Parathyroid adenoma (tissue), 2 donors: ENCODE measurements at regions not wholly inside any gene's neighbourhood (a gene's known extent, or its start where the extent isn't known, plus 50 kb on each side); places are given as distances from the start of the nearest gene placed in this dataset.

ENCODE experiments used
- H2AFZ ChIP-seq: fragments of 300-600 bp; sonication (generic); one replicate; pipeline ENCODE4 v1.7.0; 2017; ENCODE audit warnings: antibody characterized with exemption, mild to moderate bottlenecking
- H3K27ac ChIP-seq: fragments of 300-600 bp; sonication (generic); one replicate; pipeline ENCODE4 v1.7.0; 2017
- H3K27me3 ChIP-seq: fragments of 300-600 bp; sonication (generic); one replicate; pipeline ENCODE4 v1.7.0; 2017; ENCODE audit warnings: low read length; ENCODE audit not compliant: control insufficient read depth, insufficient read depth
- H3K36me3 ChIP-seq: fragments of 300-600 bp; sonication (generic); one replicate; pipeline ENCODE4 v1.7.0; 2017; ENCODE audit warnings: low read length; ENCODE audit not compliant: control insufficient read depth, insufficient read depth
- H3K4me1 ChIP-seq: fragments of 300-600 bp; sonication (generic); one replicate; pipeline ENCODE4 v1.7.0; 2017; ENCODE audit warnings: control low read depth
- H3K4me2 ChIP-seq: fragments of 300-600 bp; sonication (generic); one replicate; pipeline ENCODE4 v1.7.0; 2017; ENCODE audit warnings: low read length
- H3K4me3 ChIP-seq: fragments of 300-600 bp; sonication (generic); one replicate; pipeline ENCODE4 v1.7.0; 2017; ENCODE audit warnings: low read depth, low read length
- H3K79me2 ChIP-seq: fragments of 300-600 bp; sonication (generic); one replicate; pipeline ENCODE4 v1.7.0; 2017; ENCODE audit warnings: control low read depth
- H3K9ac ChIP-seq: fragments of 300-600 bp; sonication (generic); one replicate; pipeline ENCODE4 v1.7.0; 2017; ENCODE audit warnings: mild to moderate bottlenecking
- H3K9me3 ChIP-seq: fragments of 300-600 bp; sonication (generic); one replicate; pipeline ENCODE4 v1.7.0; 2017; ENCODE audit warnings: low read length; ENCODE audit not compliant: control insufficient read depth
- TF ChIP-seq, protein P1 (sequence below): fragments of 300-600 bp; sonication (generic); IDR thresholded peaks from one replicate; pipeline ENCODE4 v1.7.0; 2017; ENCODE audit warnings: antibody characterized with exemption, mild to moderate bottlenecking
- donor health status: primary hyperparathyroidism.

DNA sequence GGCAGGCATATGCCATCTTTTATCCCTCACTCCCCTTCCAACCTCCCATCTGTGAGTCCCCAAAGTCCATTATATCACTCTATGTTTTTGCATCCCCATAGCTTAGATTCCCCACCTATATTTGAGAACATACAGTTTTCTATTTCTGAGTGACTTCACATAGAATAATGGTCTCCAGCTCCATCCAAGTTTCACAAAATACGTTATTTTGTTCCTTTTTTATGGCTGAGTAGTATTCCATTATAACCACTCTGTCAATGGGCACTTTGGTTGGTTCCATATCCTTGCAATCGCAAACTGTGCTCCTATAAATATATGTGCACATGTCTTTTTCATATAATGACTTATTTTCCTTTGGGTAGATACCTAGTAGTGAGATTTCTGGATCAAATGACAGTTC, 178.6 kb downstream of the GAS1 start:
- TF ChIP-seq, protein P1, sequence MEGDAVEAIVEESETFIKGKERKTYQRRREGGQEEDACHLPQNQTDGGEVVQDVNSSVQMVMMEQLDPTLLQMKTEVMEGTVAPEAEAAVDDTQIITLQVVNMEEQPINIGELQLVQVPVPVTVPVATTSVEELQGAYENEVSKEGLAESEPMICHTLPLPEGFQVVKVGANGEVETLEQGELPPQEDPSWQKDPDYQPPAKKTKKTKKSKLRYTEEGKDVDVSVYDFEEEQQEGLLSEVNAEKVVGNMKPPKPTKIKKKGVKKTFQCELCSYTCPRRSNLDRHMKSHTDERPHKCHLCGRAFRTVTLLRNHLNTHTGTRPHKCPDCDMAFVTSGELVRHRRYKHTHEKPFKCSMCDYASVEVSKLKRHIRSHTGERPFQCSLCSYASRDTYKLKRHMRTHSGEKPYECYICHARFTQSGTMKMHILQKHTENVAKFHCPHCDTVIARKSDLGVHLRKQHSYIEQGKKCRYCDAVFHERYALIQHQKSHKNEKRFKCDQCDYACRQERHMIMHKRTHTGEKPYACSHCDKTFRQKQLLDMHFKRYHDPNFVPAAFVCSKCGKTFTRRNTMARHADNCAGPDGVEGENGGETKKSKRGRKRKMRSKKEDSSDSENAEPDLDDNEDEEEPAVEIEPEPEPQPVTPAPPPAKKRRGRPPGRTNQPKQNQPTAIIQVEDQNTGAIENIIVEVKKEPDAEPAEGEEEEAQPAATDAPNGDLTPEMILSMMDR = no peak
- Histone ChIP-seq H3K4me3 (no peak overlapping the region), H3K27ac (no peak overlapping the region), H3K27me3 (no peaks in the 10 kb centered on the region), H2AFZ (no peak overlapping the region), H3K4me2 (no peak overlapping the region), H3K9ac (no peak overlapping the region), H3K4me1 (no peaks in the 10 kb centered on the region), H3K36me3 (no peaks in the 10 kb centered on the region), H3K9me3 (no peaks in the 10 kb centered on the region), H3K79me2 (no peaks in the 10 kb centered on the region)

GRCh38 chr9:86768020-86768419, 179.3 kb downstream of the GAS1 start:
- H3K9ac ChIP-seq = no peak overlapping the region
- TF ChIP-seq, protein P1 = no peak
- no peaks in the 10 kb centered on the region for H3K79me2 ChIP-seq
- no peaks in the 10 kb centered on the region for H3K9me3 ChIP-seq
- H3K27ac ChIP-seq = no peak overlapping the region
- no peaks in the 10 kb centered on the region for H3K27me3 ChIP-seq
- no peaks in the 10 kb centered on the region for H3K36me3 ChIP-seq
- H3K4me3 ChIP-seq = no peak overlapping the region
- no peak overlapping the region for H3K4me2 ChIP-seq
- H3K4me1 ChIP-seq = no peaks in the 10 kb centered on the region
- no peak overlapping the region for H2AFZ ChIP-seq

- H3K4me2 ChIP-seq = no peak overlapping the region
- no peaks in the 10 kb centered on the region for H3K4me1 ChIP-seq
- H3K36me3 ChIP-seq = no peaks in the 10 kb centered on the region
- H2AFZ ChIP-seq = no peak overlapping the region
- no peaks in the 10 kb centered on the region for H3K9me3 ChIP-seq
- no peak overlapping the region for H3K9ac ChIP-seq
- no peak overlapping the region for H3K27ac ChIP-seq
- H3K27me3 ChIP-seq = no peaks in the 10 kb centered on the region
- H3K4me3 ChIP-seq = no peak overlapping the region
- H3K79me2 ChIP-seq = no peaks in the 10 kb centered on the region
- TF ChIP-seq, protein P1 = no peak
Measured at GRCh38 chr9:86767373-86767772, 179.9 kb downstream of the GAS1 start.

GRCh38 chr9:86766912-86767311, 180.4 kb downstream of the GAS1 start:
- H3K4me2 ChIP-seq = no peak overlapping the region
- no peak overlapping the region for H2AFZ ChIP-seq
- no peaks in the 10 kb centered on the region for H3K27me3 ChIP-seq
- no peak overlapping the region for H3K27ac ChIP-seq
- no peaks in the 10 kb centered on the region for H3K9me3 ChIP-seq
- TF ChIP-seq, protein P1 = no peak
- H3K36me3 ChIP-seq = no peaks in the 10 kb centered on the region
- no peaks in the 10 kb centered on the region for H3K79me2 ChIP-seq
- H3K4me3 ChIP-seq = no peak overlapping the region
- H3K9ac ChIP-seq = no peak overlapping the region
- no peaks in the 10 kb centered on the region for H3K4me1 ChIP-seq

- H3K4me3 ChIP-seq = no peak overlapping the region
- no peaks in the 10 kb centered on the region for H3K79me2 ChIP-seq
- H3K36me3 ChIP-seq = no peaks in the 10 kb centered on the region
- no peak overlapping the region for H2AFZ ChIP-seq
- H3K4me1 ChIP-seq = no peaks in the 10 kb centered on the region
- no peak overlapping the region for H3K4me2 ChIP-seq
- TF ChIP-seq, protein P1 = no peak
- H3K27me3 ChIP-seq = no peaks in the 10 kb centered on the region
- H3K9ac ChIP-seq = no peak overlapping the region
- no peaks in the 10 kb centered on the region for H3K9me3 ChIP-seq
- no peak overlapping the region for H3K27ac ChIP-seq
Measured at GRCh38 chr9:86766511-86766910, 180.8 kb downstream of the GAS1 start.
